ENCODE measurements at regions not wholly inside any gene's neighbourhood (a gene's known extent, or its start where the extent isn't known, plus 50 kb on each side); places are given as distances from the start of the nearest gene placed in this dataset.

DNA sequence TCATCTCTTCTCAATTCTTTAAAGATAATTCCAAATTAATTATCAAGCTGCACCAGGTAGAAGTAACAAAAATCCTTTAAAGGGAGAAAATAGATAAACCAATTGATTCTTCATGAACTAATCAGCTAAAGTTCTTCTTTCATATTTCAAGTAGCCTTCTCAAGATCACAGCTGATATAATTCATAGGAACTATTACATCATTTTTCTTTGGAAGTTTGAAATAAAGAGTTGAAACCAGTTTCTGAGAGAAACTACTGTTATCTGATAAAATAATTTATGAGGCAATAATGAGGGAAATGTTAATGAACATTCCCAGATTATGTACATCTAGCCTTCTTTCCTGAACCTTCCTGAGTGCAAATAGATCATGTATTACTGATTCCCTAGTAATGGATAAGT is 484.9 kb downstream of the METTL4 start:
- TF ChIP-seq POLR2AphosphoS5 (IDR thresholded peaks at IDR 0.05; ENCODE audit: low read depth) (no peak), SPI1 (IDR thresholded peaks at IDR 0.05; ENCODE audit: borderline replicate concordance, low read depth) (no peak), GABPA (IDR thresholded peaks at IDR 0.05; ENCODE audit: low read depth) (no peak)
- TF ChIP-seq, protein P1, sequence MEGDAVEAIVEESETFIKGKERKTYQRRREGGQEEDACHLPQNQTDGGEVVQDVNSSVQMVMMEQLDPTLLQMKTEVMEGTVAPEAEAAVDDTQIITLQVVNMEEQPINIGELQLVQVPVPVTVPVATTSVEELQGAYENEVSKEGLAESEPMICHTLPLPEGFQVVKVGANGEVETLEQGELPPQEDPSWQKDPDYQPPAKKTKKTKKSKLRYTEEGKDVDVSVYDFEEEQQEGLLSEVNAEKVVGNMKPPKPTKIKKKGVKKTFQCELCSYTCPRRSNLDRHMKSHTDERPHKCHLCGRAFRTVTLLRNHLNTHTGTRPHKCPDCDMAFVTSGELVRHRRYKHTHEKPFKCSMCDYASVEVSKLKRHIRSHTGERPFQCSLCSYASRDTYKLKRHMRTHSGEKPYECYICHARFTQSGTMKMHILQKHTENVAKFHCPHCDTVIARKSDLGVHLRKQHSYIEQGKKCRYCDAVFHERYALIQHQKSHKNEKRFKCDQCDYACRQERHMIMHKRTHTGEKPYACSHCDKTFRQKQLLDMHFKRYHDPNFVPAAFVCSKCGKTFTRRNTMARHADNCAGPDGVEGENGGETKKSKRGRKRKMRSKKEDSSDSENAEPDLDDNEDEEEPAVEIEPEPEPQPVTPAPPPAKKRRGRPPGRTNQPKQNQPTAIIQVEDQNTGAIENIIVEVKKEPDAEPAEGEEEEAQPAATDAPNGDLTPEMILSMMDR (IDR thresholded peaks at IDR 0.05; ENCODE audit: insufficient read depth, low read length), result no peak
- TF ChIP-seq, protein P2, sequence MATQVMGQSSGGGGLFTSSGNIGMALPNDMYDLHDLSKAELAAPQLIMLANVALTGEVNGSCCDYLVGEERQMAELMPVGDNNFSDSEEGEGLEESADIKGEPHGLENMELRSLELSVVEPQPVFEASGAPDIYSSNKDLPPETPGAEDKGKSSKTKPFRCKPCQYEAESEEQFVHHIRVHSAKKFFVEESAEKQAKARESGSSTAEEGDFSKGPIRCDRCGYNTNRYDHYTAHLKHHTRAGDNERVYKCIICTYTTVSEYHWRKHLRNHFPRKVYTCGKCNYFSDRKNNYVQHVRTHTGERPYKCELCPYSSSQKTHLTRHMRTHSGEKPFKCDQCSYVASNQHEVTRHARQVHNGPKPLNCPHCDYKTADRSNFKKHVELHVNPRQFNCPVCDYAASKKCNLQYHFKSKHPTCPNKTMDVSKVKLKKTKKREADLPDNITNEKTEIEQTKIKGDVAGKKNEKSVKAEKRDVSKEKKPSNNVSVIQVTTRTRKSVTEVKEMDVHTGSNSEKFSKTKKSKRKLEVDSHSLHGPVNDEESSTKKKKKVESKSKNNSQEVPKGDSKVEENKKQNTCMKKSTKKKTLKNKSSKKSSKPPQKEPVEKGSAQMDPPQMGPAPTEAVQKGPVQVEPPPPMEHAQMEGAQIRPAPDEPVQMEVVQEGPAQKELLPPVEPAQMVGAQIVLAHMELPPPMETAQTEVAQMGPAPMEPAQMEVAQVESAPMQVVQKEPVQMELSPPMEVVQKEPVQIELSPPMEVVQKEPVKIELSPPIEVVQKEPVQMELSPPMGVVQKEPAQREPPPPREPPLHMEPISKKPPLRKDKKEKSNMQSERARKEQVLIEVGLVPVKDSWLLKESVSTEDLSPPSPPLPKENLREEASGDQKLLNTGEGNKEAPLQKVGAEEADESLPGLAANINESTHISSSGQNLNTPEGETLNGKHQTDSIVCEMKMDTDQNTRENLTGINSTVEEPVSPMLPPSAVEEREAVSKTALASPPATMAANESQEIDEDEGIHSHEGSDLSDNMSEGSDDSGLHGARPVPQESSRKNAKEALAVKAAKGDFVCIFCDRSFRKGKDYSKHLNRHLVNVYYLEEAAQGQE (IDR thresholded peaks at IDR 0.05; ENCODE audit: insufficient replicate concordance, low read depth), result no peak
- Histone ChIP-seq H3K27ac (replicated peaks) (no peak overlapping the region), H3K4me3 (replicated peaks; ENCODE audit: insufficient read depth, low read length) (no peak overlapping the region), H3K27me3 (ENCODE audit: insufficient read depth, poor library complexity, severe bottlenecking) (no peaks in the 10 kb centered on the region)
- no peak for DNase-seq (ENCODE audit: low read depth in 1 of 2, low spot score in 1 of 2)

DNA sequence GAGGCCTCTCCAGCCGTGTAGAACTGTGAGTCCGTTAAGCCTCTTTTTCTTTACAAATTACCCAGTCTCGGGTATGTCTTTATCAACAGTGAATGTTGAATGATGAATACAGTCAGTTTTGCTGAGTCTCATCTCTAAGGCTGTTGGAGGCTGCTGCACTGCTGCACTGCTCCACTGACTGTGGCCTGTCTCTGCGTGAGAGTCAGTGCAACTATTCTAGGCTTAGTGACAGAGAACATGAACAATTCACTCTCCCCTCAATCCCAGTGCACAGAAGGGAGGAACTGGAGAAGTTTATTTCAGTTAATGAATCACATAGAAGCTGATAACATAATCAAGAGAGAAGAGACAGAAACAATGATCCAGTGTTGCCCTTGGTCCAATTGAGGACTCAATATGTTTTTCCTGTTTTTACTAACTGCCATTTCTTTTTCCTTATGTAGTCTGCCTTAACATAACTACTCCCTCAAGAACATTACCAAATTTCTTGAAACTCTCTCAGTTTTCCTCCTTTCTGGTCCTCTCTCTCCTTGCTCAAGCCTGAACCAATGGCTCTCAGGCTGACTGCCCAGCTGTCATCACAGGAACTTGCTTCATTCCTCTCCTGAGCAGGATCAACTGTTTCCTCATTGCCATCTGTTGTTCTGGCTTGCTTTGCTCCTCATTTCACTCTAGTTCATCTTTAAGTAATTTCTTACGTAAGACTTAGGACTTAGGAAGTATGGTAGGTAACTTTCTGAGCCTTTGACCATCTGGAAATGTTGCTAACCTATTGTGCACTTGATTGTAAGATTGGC is 483.2 kb downstream of the METTL4 start:
- DNase-seq (ENCODE audit: low read depth in 1 of 2, low spot score in 1 of 2), result peak; percentile 94 to 96
- Histone ChIP-seq H3K4me3 (replicated peaks; ENCODE audit: insufficient read depth, low read length) (no peak overlapping the region), H3K27me3 (ENCODE audit: insufficient read depth, poor library complexity, severe bottlenecking) (no peaks in the 10 kb centered on the region), H3K27ac (replicated peaks) (peak overlapping the region; percentile 63)
- TF ChIP-seq POLR2AphosphoS5 (IDR thresholded peaks at IDR 0.05; ENCODE audit: low read depth), result peak; percentile 97
- TF ChIP-seq, protein P2 (IDR thresholded peaks at IDR 0.05; ENCODE audit: insufficient replicate concordance, low read depth), result peak; percentile 37
- no peak; the same call in 1 of the 2 replicates for TF ChIP-seq SPI1 (IDR thresholded peaks at IDR 0.05; ENCODE audit: borderline replicate concordance, low read depth)
- peak; percentile 64 for TF ChIP-seq GABPA (IDR thresholded peaks at IDR 0.05; ENCODE audit: low read depth)
- TF ChIP-seq, protein P1 (IDR thresholded peaks at IDR 0.05; ENCODE audit: insufficient read depth, low read length), result no peak

DNA sequence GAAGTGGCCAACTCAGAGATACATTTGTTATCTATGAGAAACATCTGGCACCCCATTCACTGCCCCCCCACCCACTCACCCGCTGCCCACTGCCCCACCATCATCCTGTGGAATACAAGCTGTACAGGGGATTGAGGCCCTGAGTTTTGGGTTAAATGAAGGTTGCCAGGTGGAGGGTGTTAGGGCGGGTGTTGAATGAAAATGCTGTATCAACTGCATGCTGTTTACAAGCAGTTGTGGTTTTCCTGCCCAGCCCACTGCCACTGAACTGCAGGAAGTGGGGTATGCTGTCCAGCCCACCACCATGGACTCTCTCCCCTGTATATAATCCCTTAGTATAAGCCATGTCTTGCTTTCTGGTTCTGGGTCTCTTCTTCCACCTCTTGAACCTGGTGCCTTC is 481.9 kb downstream of the METTL4 start:
- TF ChIP-seq POLR2AphosphoS5 (IDR thresholded peaks at IDR 0.05; ENCODE audit: low read depth) (no peak), GABPA (IDR thresholded peaks at IDR 0.05; ENCODE audit: low read depth) (no peak), SPI1 (IDR thresholded peaks at IDR 0.05; ENCODE audit: borderline replicate concordance, low read depth) (no peak)
- TF ChIP-seq, protein P1 (IDR thresholded peaks at IDR 0.05; ENCODE audit: insufficient read depth, low read length), result no peak
- TF ChIP-seq, protein P2 (IDR thresholded peaks at IDR 0.05; ENCODE audit: insufficient replicate concordance, low read depth), result no peak
- peak overlapping the region; percentile 63 for H3K27ac ChIP-seq (replicated peaks)
- no peak overlapping the region for H3K4me3 ChIP-seq (replicated peaks; ENCODE audit: insufficient read depth, low read length)
- no peak for DNase-seq (ENCODE audit: low read depth in 1 of 2, low spot score in 1 of 2)
- H3K27me3 ChIP-seq (ENCODE audit: insufficient read depth, poor library complexity, severe bottlenecking), result no peaks in the 10 kb centered on the region

Measured in HL-60 (cell line).